HL-60 (cell line): ENCODE measurements at regions not wholly inside any gene's neighbourhood (a gene's known extent, or its start where the extent isn't known, plus 50 kb on each side); places are given as distances from the start of the nearest gene placed in this dataset.

Experiments used
- CTCF ChIP-seq: IDR thresholded peaks from one replicate; pipeline ENCODE4 v1.5.1; 2011; ENCODE audit warnings: low read length, control low read depth, inconsistent platforms; ENCODE audit not compliant: insufficient read depth
- POLR2AphosphoS5 ChIP-seq: IDR thresholded peaks from 2 replicates; pipeline ENCODE4 v1.6.1; 2012; ENCODE audit warnings: low read depth

GRCh38 chr4:20444599-20445337 lies 193.1 kb downstream of the SLIT2 start:
- no peak for TF ChIP-seq POLR2AphosphoS5
- TF ChIP-seq CTCF = no peak
